Upper lobe of left lung (tissue), 4 donors: ENCODE measurements at regions not wholly inside any gene's neighbourhood (a gene's known extent, or its start where the extent isn't known, plus 50 kb on each side); places are given as distances from the start of the nearest gene placed in this dataset.

Source experiments
- CTCF ChIP-seq, 6 experiments: fragments of 450-650 bp in 4 of 6; fragments of 200-600 bp in 2 of 6; sonication (generic) in 2 of 6; IDR thresholded peaks; one replicate each; pipeline ENCODE4 v1.5.1; 2016 to 2019; ENCODE audit warnings: antibody characterized with exemption in 6 of 6
- POLR2AphosphoS5 ChIP-seq, 2 donors: sonication (generic); formaldehyde crosslinking; IDR thresholded peaks; one replicate each; pipeline ENCODE4 v1.5.1; 2017; ENCODE audit warnings: antibody characterized with exemption in 2 of 2

GRCh38 chr1:194442901-194443575 lies 1256.6 kb upstream of the B3GALT2 start:
- TF ChIP-seq POLR2AphosphoS5 (IDR thresholded peaks at IDR 0.05) (no peak), CTCF (IDR thresholded peaks at IDR 0.05) (no peak)
